Endometrium (tissue), 2 donors: ENCODE measurements at regions not wholly inside any gene's neighbourhood (a gene's known extent, or its start where the extent isn't known, plus 50 kb on each side); places are given as distances from the start of the nearest gene placed in this dataset.
"Not testable (repeated sequence)": the region's sequence is repeated elsewhere in the genome, so short reads cannot be mapped to it uniquely, and the experiment has no call there.

Source experiments
- FAIRE-seq: peaks from 2 replicates; lab custom pipeline; 2012; peaks lifted over from hg19 to GRCh38; lab: Jason Lieb, UNC
- donor health status: control.
- donor health status: control.

DNA sequence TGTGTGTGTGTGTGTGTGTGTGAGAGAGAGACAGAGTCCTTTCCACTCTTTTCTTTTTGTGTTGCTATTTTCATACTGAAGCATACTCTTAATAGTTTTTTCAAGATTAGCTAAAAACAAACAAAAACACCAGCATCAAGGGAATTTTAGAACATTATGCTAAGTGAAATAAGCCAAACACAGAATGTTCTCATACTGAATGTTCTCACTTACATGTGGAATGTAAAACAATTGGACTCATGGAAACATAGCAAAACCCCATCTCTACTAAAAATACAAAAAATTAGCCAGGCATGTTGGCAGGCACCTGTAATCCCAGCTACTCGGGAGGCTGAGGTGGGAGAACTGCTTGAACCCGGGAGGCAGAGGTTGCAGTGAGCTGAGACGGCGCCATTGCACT lies 193.4 kb downstream of the XPNPEP1 start:
- not testable (repeated sequence) for FAIRE-seq

DNA sequence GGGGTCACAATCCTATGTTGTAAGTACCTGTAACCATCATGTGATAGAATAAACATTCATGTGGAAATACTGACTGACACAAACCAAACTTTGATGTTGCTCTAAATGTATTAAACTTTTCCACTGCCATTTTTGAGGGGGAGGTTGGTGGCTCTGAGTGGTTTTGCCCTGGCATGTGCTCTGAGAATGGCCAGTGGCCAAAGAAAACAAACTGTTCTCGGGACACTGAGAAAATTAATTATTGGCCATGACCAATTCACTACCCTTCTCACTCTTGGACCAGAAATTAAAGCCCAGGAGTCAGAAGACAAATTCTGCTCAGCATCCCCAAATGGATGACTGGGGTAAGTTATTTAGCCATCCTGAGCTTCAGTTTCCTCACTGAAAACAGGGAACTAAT lies 195.9 kb downstream of the XPNPEP1 start:
- FAIRE-seq: no peak

- FAIRE-seq: no peak
Observed at GRCh38 chr10:109726473-109726872, 196.8 kb downstream of the XPNPEP1 start.

GRCh38 chr10:109723305-109723704 lies 200.0 kb downstream of the XPNPEP1 start:
- FAIRE-seq: no peak

DNA sequence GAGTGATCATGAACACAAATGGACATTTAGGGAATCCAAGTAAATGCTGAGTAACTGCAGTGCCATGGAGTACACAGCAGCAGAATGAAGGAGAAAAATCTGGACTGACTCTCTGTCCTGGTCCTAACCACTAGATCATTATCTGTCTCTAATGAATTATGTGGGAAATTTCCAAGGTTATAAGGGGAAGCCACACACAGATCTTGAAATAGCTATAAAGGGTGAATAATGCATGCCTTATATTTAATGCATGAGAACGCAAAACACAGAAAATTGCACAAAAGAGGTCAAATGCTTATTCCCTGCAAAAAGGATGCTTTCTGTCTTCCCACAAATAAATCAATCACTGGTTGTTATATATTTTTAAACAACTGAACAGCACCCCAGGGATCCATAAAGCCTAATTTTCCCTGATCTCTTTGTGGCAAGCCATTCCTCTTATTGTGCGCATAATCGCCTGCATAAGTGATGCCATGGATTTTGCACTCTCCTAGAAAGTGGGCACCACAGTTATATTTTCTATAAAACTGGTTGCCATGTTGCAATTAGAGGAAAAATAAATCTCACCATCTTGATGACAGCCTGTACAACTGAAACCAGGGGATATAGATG lies 201.8 kb downstream of the XPNPEP1 start:
- FAIRE-seq: no peak

DNA sequence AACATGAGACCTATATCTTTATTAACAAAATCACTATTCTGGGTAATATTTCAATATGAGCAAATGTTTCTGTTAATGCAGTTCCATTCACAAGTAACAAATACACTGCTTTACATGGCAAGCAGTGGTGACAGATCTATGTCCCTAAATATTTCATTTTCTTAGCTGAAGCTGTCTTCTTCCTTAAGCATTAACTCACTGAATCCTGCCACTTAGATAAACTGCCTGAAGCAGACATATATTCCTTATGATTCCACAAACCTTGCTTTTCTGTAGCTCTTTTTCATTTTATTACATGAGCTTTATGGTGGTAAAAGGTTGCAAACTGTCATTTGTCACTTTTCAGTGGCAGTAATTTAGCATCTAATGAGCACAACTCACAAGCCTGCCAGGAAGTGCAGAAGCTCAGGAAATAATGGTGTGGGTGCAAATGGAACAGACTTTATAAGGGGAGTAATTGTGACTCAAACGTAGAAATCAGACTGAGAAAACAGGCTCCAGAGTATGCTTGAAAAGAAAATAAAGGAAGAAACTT lies 217.2 kb downstream of the XPNPEP1 start:
- FAIRE-seq: no peak

- FAIRE-seq: no peak
Observed at GRCh38 chr10:109701633-109702215, 221.6 kb downstream of the XPNPEP1 start.

- no peak for FAIRE-seq
Observed at GRCh38 chr10:109698882-109699664, 224.2 kb downstream of the XPNPEP1 start.

- FAIRE-seq: no peak
Observed at GRCh38 chr10:109698086-109698485, 225.2 kb downstream of the XPNPEP1 start.

GRCh38 chr10:109696981-109697775 lies 226.1 kb downstream of the XPNPEP1 start:
- FAIRE-seq: no peak

GRCh38 chr10:109696462-109696861 lies 226.8 kb downstream of the XPNPEP1 start:
- FAIRE-seq: no peak

- no peak for FAIRE-seq
Observed at GRCh38 chr10:109695988-109696387, 227.3 kb downstream of the XPNPEP1 start.

DNA sequence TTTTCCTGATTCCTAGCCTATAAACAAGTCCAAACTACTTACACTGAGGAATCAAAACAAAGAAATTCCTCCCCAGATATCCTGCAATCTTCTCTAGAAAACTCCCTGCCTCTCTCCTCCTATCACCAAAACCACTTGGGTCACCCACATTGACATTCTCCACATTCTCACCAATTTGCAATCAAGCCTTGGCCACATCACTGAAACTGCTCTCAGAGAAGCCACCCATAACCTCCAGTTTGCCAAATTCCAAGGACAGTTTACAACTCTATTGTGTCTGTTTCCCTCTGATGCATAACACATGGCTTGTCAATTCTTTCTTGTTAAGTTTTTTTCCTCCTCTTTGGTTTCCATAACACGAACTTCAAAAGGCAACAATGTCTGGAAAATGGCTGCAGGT lies 233.5 kb downstream of the XPNPEP1 start:
- peak; percentile 90 for FAIRE-seq

DNA sequence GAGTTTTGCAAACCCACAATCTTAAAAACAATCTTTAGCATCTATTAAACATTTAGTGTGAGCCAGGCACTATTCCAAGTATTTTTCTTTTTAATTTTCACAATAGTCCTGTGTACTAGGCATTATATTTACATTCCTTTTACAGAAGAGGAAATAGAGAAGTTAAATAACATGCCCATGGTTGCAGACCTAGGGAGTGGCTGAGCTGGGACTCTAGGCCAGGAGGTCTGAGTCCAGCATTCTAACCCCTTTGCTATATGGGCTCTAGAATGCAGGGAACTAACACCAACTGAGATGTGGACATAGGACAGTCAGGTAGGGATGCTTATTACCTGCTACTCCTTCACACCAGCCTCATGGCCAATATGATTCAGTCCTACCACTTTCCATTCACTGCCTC lies 243.8 kb downstream of the XPNPEP1 start:
- FAIRE-seq: no peak

GRCh38 chr10:109678857-109679256 lies 244.5 kb downstream of the XPNPEP1 start:
- FAIRE-seq: no peak

DNA sequence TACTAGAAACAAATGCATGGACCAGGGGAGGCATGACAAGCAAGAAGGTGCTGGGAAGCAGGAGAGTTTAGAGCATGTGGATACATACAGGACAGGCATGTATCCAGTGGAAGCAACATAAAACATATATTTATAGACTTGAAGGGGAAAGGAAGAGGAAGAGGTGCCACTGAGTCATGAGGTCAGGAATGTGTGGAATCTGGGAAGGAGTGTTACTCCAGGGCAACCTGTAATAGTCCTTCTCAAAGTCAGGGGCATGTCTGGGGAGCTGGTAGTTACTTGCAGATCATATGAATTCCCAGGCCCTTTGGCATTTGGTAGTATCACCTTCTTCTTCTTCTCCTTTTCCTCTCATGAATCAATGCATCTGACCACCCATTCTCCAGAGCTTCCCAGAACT lies 246.6 kb downstream of the XPNPEP1 start:
- FAIRE-seq: no peak

DNA sequence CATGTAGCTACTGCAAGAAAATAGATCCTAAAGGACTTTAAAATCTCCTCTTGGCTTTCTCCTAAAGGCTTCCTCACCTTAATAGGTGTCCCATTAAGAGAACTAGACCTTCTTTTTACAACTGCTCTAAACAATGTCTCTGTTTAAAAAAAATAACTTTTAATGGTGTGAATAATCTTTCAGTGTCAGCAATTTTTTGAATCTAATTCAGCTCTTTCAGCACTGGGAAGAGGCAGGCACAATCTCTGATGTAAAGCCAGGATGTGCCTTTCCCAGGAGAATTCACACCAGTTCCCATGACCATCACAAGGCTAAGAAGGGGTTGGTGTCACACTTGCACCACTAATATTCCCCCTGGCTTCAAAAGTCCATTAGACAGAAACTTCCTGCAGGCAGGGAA lies 254.6 kb downstream of the XPNPEP1 start:
- FAIRE-seq: no peak

- no peak for FAIRE-seq
Observed at GRCh38 chr10:109668154-109668665, 255.1 kb downstream of the XPNPEP1 start.

DNA sequence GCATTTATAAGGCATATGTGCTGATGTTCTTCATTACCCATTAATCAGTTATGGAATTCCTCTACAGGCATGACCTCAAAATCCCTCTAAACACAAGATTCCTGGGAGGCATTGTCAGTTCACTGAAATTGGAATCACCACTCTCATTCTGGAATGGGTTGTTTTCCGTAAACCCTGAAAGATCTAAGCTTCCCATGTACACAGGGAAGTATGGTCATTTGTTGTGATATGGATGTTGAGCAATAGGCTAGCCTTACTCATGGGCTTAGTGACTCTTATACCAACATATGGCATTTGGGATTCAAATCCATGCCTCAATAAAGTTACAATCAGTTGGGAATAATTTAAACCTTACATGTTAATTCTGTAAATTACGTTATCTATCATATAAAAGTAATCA lies 258.0 kb downstream of the XPNPEP1 start:
- FAIRE-seq: no peak

DNA sequence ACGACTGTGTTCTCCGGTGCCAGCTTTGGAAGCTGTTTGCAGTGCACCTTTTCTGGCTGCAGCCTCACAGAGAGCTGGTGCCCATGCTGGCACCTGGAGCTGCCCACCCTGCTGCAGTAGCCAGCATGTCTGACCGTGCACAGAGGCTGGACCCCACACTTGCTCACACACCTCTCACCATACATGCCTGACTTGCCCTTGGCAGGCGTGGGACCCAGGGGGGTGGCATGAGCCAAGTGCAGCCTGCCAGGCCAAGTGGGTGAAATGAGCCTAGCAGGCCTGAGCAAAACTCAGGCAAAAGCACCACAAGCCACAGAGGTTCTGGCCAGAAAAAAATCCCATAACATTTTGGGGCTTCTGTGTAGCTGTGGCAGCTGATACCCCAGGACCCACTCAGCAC lies 258.8 kb downstream of the XPNPEP1 start:
- FAIRE-seq: no peak

GRCh38 chr10:109663122-109663521 lies 260.2 kb downstream of the XPNPEP1 start:
- FAIRE-seq: no peak

GRCh38 chr10:109652612-109653011 lies 270.7 kb downstream of the XPNPEP1 start:
- not testable (repeated sequence) for FAIRE-seq
